ENCODE measurements at regions not wholly inside any gene's neighbourhood (a gene's known extent, or its start where the extent isn't known, plus 50 kb on each side); places are given as distances from the start of the nearest gene placed in this dataset.

DNA sequence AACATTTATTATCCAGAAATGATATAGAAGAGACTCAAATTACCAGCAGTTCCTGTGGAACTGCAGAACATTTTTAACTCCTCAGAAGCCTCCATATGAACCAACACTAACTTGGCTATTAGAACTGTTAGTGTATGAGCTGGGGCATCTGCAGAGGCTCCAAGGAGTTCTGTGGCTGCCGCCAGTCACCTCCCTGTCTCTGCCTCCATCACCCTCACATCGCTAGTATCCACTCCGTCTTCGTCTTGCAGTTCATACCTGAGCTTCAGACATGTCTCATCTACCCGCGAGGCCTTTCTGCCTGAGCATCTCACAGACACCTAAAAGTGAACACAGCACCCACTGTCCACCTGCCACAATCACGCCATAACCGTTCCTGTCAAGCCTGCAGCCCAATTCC is 89.5 kb upstream of the CST7 start:
- peaks cover 6% of the 10 kb centered on the region for H3K27me3 Mint-ChIP-seq (ENCODE audit: insufficient read depth, low read depth)
- H3K9ac ChIP-seq: no peak overlapping the region
- no peaks in the 10 kb centered on the region for H3K27me3 ChIP-seq
- no peaks in the 10 kb centered on the region for H3K4me1 ChIP-seq
- no peaks in the 10 kb centered on the region for H3F3A ChIP-seq (ENCODE audit: low read depth)
- H3K79me2 ChIP-seq (ENCODE audit: low read depth): no peaks in the 10 kb centered on the region
- no peaks in the 10 kb centered on the region for H3K36me3 ChIP-seq
- DNase-seq (ENCODE audit: low spot score): no peak
- H3K4me3 ChIP-seq: no peak overlapping the region
- no peak overlapping the region for H3K4me3 Mint-ChIP-seq
- TF ChIP-seq, protein P1, sequence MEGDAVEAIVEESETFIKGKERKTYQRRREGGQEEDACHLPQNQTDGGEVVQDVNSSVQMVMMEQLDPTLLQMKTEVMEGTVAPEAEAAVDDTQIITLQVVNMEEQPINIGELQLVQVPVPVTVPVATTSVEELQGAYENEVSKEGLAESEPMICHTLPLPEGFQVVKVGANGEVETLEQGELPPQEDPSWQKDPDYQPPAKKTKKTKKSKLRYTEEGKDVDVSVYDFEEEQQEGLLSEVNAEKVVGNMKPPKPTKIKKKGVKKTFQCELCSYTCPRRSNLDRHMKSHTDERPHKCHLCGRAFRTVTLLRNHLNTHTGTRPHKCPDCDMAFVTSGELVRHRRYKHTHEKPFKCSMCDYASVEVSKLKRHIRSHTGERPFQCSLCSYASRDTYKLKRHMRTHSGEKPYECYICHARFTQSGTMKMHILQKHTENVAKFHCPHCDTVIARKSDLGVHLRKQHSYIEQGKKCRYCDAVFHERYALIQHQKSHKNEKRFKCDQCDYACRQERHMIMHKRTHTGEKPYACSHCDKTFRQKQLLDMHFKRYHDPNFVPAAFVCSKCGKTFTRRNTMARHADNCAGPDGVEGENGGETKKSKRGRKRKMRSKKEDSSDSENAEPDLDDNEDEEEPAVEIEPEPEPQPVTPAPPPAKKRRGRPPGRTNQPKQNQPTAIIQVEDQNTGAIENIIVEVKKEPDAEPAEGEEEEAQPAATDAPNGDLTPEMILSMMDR (IDR thresholded peaks at IDR 0.05): no peak
- TF ChIP-seq EZH2 (IDR thresholded peaks at IDR 0.05) (no peak), EZH2phosphoT487 (IDR thresholded peaks at IDR 0.05) (no peak)
- no peak overlapping the region for H3K27ac ChIP-seq
- H3K36me3 Mint-ChIP-seq: no peaks in the 10 kb centered on the region
- peaks cover 4% of the 10 kb centered on the region for H3K9me3 ChIP-seq (ENCODE audit: low read depth)
- H3K27ac Mint-ChIP-seq: no peak overlapping the region
- no peak overlapping the region for H2AFZ ChIP-seq (replicated peaks)
- no peaks in the 10 kb centered on the region for H4K20me1 ChIP-seq (ENCODE audit: low read depth)
- no peaks in the 10 kb centered on the region for H3K4me1 Mint-ChIP-seq
- no peak overlapping the region for H3K4me2 ChIP-seq
- H3K9me3 Mint-ChIP-seq: peaks cover 34% of the 10 kb centered on the region

DNA sequence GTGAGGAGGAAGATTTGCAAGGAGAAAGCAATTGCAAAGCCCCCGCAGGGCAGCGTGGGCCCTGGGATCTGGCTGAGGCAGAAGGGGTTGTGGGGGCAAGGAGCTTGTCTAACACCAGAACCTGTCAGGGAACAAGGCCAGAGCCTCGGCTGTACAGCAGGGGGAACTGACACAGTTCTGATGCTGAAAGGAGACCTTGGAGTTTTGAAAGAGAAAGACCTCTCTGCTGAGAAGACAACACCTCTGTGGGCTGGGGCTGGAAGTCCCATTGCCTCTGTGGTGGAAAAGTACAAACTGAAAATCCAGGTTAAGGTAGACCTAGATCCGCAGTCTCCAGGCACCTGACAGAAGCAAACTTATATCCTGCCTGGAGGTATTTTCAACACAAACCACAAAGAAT is 86.9 kb upstream of the CST7 start:
- no peak overlapping the region for H3K4me2 ChIP-seq
- no peaks in the 10 kb centered on the region for H3K27me3 ChIP-seq
- no peak overlapping the region for H3K4me3 Mint-ChIP-seq
- H4K20me1 ChIP-seq (ENCODE audit: low read depth): no peaks in the 10 kb centered on the region
- peaks cover 6% of the 10 kb centered on the region for H3K9me3 ChIP-seq (ENCODE audit: low read depth)
- peaks cover 5% of the 10 kb centered on the region for H3K27me3 Mint-ChIP-seq (ENCODE audit: insufficient read depth, low read depth)
- H3K27ac Mint-ChIP-seq: no peak overlapping the region
- H3K79me2 ChIP-seq (ENCODE audit: low read depth): no peaks in the 10 kb centered on the region
- H3K9me3 Mint-ChIP-seq: peaks cover 36% of the 10 kb centered on the region
- H3K9ac ChIP-seq: no peak overlapping the region
- no peak overlapping the region for H3K4me3 ChIP-seq
- TF ChIP-seq, protein P1 (IDR thresholded peaks at IDR 0.05): no peak
- TF ChIP-seq EZH2phosphoT487 (IDR thresholded peaks at IDR 0.05): no peak
- TF ChIP-seq EZH2 (IDR thresholded peaks at IDR 0.05): no peak
- no peaks in the 10 kb centered on the region for H3K4me1 ChIP-seq
- no peak for DNase-seq (ENCODE audit: low spot score)
- H3K36me3 Mint-ChIP-seq: no peaks in the 10 kb centered on the region
- H3F3A ChIP-seq (ENCODE audit: low read depth): no peaks in the 10 kb centered on the region
- no peaks in the 10 kb centered on the region for H3K4me1 Mint-ChIP-seq
- H2AFZ ChIP-seq (replicated peaks): no peak overlapping the region
- no peaks in the 10 kb centered on the region for H3K36me3 ChIP-seq
- H3K27ac ChIP-seq: no peak overlapping the region

DNA sequence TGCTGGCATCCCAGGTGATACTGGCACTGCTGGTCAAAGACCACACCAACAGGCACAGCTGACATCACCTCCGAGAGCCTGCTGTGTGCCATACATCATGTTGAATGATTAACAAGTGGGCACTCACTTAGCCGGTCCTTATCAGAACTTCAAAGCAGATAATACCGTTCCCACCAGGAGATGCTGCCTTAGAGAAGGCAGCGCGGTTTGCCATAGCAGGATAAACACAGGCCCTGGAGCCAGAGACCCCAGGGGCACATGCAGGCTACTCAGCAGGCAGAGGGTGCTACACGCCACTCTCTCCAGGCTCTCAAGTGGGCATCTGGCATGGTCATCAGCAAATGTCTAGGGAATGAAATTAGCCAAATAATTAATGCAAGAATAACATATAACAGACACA is 86.5 kb upstream of the CST7 start:
- peaks cover 5% of the 10 kb centered on the region for H3K27me3 Mint-ChIP-seq (ENCODE audit: insufficient read depth, low read depth)
- H3K79me2 ChIP-seq (ENCODE audit: low read depth): no peaks in the 10 kb centered on the region
- H4K20me1 ChIP-seq (ENCODE audit: low read depth): no peaks in the 10 kb centered on the region
- no peak overlapping the region for H3K4me3 ChIP-seq
- no peaks in the 10 kb centered on the region for H3K4me1 ChIP-seq
- H3K27me3 ChIP-seq: no peaks in the 10 kb centered on the region
- no peak overlapping the region for H2AFZ ChIP-seq (replicated peaks)
- H3K4me2 ChIP-seq: no peak overlapping the region
- no peak overlapping the region for H3K9ac ChIP-seq
- no peak overlapping the region for H3K4me3 Mint-ChIP-seq
- DNase-seq (ENCODE audit: low spot score): no peak
- no peak overlapping the region for H3K27ac ChIP-seq
- no peaks in the 10 kb centered on the region for H3K36me3 Mint-ChIP-seq
- H3K36me3 ChIP-seq: no peaks in the 10 kb centered on the region
- peaks cover 6% of the 10 kb centered on the region for H3K9me3 ChIP-seq (ENCODE audit: low read depth)
- no peaks in the 10 kb centered on the region for H3F3A ChIP-seq (ENCODE audit: low read depth)
- H3K4me1 Mint-ChIP-seq: no peaks in the 10 kb centered on the region
- H3K9me3 Mint-ChIP-seq: peaks cover 37% of the 10 kb centered on the region
- no peak overlapping the region for H3K27ac Mint-ChIP-seq
- TF ChIP-seq EZH2phosphoT487 (IDR thresholded peaks at IDR 0.05) (no peak), EZH2 (IDR thresholded peaks at IDR 0.05) (no peak)
- TF ChIP-seq, protein P1 (IDR thresholded peaks at IDR 0.05): no peak

All from neural progenitor cell (in vitro differentiated cells).